Heart left ventricle (tissue), 16 donors: ENCODE measurements at regions not wholly inside any gene's neighbourhood (a gene's known extent, or its start where the extent isn't known, plus 50 kb on each side); places are given as distances from the start of the nearest gene placed in this dataset.
A peak's percentile ranks its signal among the peaks of the same experiment; 100 is the strongest.
"Not testable (repeated sequence)": the region's sequence is repeated elsewhere in the genome, so short reads cannot be mapped to it uniquely, and the experiment has no call there.

Source experiments
- ATAC-seq, 4 donors: fragments of 200-7000 bp; cut with Tn5 transposase; one replicate each; pipeline ENCODE4 v1.9.1; 2020 to 2022; ENCODE audit warnings: moderate library complexity in 4 of 4, mild to moderate bottlenecking in 3 of 4, moderate number of reproducible peaks in 1 of 4
- DNase-seq, 5 donors: peaks; one replicate each; pipeline ENCODE4 v3.0.0-alpha.2; 2020
- H3K27ac ChIP-seq, 12 donors: fragments of 200-600 bp; sonication (generic) in 4 of 12; one replicate each; pipeline versions ENCODE4 v1.5.0 to v1.8.0; 2016 to 2022; ENCODE audit warnings: mild to moderate bottlenecking in 2 of 12
- H3K27me3 ChIP-seq, 9 donors: fragments of 200-600 bp; sonication (generic) in 2 of 9; one replicate each; pipeline versions ENCODE4 v1.5.1 to v1.8.0; 2016 to 2022; ENCODE audit warnings: mild to moderate bottlenecking in 3 of 9
- H3K36me3 ChIP-seq, 9 donors: fragments of 200-600 bp; sonication (generic) in 2 of 9; one replicate each; pipeline versions ENCODE4 v1.5.0 to v1.8.0; 2018 to 2022; ENCODE audit warnings: mild to moderate bottlenecking in 2 of 9
- H3K4me1 ChIP-seq, 12 donors: fragments of 200-600 bp; sonication (generic) in 4 of 12; one replicate each; pipeline versions ENCODE4 v1.5.0 to v1.8.0; 2016 to 2022; ENCODE audit warnings: mild to moderate bottlenecking in 3 of 12
- H3K4me3 ChIP-seq, 12 donors: fragments of 200-600 bp; sonication (generic) in 4 of 12; one replicate each; pipeline versions ENCODE4 v1.5.0 to v1.8.0; 2017 to 2022; ENCODE audit warnings: mild to moderate bottlenecking in 9 of 12, moderate library complexity in 4 of 12
- H3K9me3 ChIP-seq, 12 donors: fragments of 200-600 bp; sonication (generic) in 4 of 12; one replicate each; pipeline versions ENCODE4 v1.5.0 to v1.8.0; 2016 to 2022; ENCODE audit warnings: mild to moderate bottlenecking in 1 of 12
- POLR2A ChIP-seq, 2 donors: fragments of 450-650 bp; IDR thresholded peaks; one replicate each; pipeline ENCODE4 v1.6.1; 2017; ENCODE audit warnings: antibody characterized with exemption in 2 of 2, mild to moderate bottlenecking in 2 of 2, moderate library complexity in 2 of 2
- WGBS, 4 donors: extraction: QIAGEN DNeasy Blood & Tissue Kit in 2 of 4; methylation state at CpG; one replicate each; pipeline versions ENCODE4 v1.1.5 to v1.1.7; 2013 to 2018; 5-methylcytosine and 5-hydroxymethylcytosine counted together
- intact Hi-C, 10 donors: fragments of 100-400 bp; cut with DNase I; formaldehyde crosslinking; loops; one replicate each; pipeline versions ENCODE4 v1.11.1 to v1.14.2; 2022
- TF ChIP-seq, protein P1 (sequence below), 12 donors: fragments of 200-600 bp; sonication (generic) in 4 of 12; IDR thresholded peaks; one replicate each; pipeline versions ENCODE4 v1.5.0 to v1.8.0; 2018 to 2022; ENCODE audit warnings: antibody characterized with exemption in 12 of 12, mild to moderate bottlenecking in 5 of 12
- donor health status: ischemic (EF 13 %, LVEDD 7.1; RV severe dilation, severe dysfunction).
- donor health status: healthy with polysubstance abuse.
- donor health status: DM: no; HTN: yes; CAD: no.
- donor health status: DM: no; HTN: no; CAD: no.
- donor health status: ischemic (EF 25% LVEDD 6.9; RV normal size, moderate dysfunction).
- donor health status: ischemic (EF 25% LVEDD 5.7; RV mildly dilated, moderate dysfunction).
- donor health status: healthy.
- donor health status: DM: yes; HTN: yes; CAD: no.
- donor health status: ischemic (EF 35%, LVEDD 5.7; RV mildly dilated, moderate dysfunction).
- donor health status: nonischemic (EF 11% LVEDD 7.7; RV severe dilation, severe dysfunction).
- donor health status: DM: yes; HTN: yes; CAD: no.
- donor health status: PGD.
- donor health status: ischemic (EF 29% LVEDD 5.4; RV normal size, mild dysfunction).
- donor health status: nonischemic (EF 23%, LVEDD 6.1; RV moderate dilation, normal function).

DNA sequence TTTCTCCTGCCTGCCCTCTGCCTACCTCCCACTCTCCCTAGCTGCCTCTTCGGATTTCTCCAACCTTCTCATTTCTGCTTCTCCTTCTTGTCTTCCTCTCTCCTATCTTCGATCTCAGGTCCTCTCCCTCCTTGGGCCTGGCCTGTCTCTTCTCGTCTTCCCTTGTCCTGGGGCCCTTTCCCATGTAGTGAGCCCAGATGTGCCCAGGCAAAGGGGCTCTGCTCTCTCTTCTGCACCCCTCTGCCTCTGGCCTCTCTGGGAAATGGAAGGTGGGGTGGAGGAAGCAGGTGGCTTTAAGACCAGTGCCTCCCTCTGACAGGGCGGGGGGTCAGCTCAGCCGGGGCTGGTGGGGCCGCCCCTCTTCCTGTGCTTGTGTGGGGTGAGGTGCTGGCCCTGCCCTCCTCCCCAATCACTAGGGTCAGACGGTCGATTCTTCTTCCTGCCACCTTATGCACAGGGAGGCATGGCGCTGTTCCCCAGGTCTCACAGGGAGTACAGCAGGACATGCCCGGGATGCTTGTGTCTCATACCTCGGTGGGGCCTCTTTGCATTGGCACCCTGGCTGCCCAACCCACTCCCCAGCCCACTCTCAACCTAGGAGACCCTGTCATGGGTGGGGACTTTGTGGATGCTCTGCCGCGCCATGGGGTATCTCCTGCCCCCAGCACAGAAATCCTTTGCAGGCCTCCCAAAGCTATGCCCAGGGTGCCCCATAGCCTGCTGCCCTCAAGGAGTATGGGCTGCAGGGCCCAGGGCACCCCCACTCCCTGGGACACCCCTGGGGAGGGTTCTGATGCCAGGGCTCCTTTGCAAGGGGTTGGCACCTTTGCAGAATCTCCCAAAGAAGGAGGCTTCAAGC, 213.8 kb upstream of the HAAO start:
- ATAC-seq = no peak
- H3K36me3 ChIP-seq = no peaks in the 10 kb centered on the region
- intact Hi-C loops = no loop called here
- 78 to 88% (median 83%) methylated on average over 13 of the region's 13 CpGs for WGBS, 4 donors
- H3K27me3 ChIP-seq = no peaks in the 10 kb centered on the region
- H3K27ac ChIP-seq = no peak overlapping the region
- H3K4me1 ChIP-seq = peaks cover 0 to 9% (median 0%) of the 10 kb centered on the region in 12 donors
- TF ChIP-seq POLR2A (IDR thresholded peaks at IDR 0.05) = no peak
- TF ChIP-seq, protein P1, sequence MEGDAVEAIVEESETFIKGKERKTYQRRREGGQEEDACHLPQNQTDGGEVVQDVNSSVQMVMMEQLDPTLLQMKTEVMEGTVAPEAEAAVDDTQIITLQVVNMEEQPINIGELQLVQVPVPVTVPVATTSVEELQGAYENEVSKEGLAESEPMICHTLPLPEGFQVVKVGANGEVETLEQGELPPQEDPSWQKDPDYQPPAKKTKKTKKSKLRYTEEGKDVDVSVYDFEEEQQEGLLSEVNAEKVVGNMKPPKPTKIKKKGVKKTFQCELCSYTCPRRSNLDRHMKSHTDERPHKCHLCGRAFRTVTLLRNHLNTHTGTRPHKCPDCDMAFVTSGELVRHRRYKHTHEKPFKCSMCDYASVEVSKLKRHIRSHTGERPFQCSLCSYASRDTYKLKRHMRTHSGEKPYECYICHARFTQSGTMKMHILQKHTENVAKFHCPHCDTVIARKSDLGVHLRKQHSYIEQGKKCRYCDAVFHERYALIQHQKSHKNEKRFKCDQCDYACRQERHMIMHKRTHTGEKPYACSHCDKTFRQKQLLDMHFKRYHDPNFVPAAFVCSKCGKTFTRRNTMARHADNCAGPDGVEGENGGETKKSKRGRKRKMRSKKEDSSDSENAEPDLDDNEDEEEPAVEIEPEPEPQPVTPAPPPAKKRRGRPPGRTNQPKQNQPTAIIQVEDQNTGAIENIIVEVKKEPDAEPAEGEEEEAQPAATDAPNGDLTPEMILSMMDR (IDR thresholded peaks at IDR 0.05) = no peak
- H3K9me3 ChIP-seq = peaks cover 0 to 5% (median 0%) of the 10 kb centered on the region in 12 donors
- DNase-seq = peak in 1 of 5 donors; percentile 10
- no peak overlapping the region for H3K4me3 ChIP-seq

DNA sequence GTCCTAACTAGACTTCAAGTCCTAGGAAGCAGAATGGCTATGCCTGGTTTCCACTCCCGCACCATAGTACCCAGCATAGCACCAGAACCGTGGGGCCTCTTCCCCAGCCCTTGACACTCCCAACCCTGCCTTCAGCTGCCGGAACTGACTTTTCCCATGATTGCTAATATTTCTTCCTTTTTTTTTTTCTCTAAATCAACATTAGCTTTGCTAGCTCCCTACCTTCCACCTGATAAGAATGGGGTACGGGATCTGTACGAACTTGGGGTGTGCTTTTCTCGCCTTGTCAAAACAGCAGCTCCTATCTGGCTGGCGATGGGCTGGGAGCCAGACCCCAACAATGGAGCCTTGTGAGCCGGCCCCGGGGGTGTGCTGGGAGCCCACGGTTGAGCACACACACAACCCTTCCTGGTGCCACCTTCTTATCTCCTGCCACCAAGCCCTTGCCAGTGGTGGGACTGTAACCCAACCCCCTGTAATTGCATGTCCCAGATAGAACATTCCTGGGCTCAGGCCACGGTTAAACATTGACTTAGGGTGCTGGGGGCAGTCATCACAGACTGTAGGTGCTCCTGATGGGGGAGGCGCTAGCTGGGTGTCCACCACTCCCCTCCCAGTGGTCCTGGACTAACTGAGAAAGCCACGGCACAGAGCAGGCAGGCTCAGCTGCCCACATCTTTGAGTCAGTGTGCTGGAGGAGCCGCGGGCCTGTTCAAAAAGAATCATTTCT, 213.0 kb upstream of the HAAO start:
- Histone ChIP-seq H3K4me3 (no peak overlapping the region), H3K27me3 (no peaks in the 10 kb centered on the region), H3K9me3 (peaks cover 0 to 5% (median 0%) of the 10 kb centered on the region in 12 donors), H3K36me3 (no peaks in the 10 kb centered on the region), H3K4me1 (peaks cover 0 to 9% (median 0%) of the 10 kb centered on the region in 12 donors), H3K27ac (no peak overlapping the region)
- ATAC-seq = peak in 2 of 4 donors; percentile 24 to 29
- TF ChIP-seq POLR2A (IDR thresholded peaks at IDR 0.05) = no peak
- TF ChIP-seq, protein P1 (IDR thresholded peaks at IDR 0.05) = no peak
- 66 to 80% (median 76%) methylated on average over 14 to 15 of the region's 15 CpGs for WGBS, 4 donors
- intact Hi-C loops = no loop called here
- no peak for DNase-seq

DNA sequence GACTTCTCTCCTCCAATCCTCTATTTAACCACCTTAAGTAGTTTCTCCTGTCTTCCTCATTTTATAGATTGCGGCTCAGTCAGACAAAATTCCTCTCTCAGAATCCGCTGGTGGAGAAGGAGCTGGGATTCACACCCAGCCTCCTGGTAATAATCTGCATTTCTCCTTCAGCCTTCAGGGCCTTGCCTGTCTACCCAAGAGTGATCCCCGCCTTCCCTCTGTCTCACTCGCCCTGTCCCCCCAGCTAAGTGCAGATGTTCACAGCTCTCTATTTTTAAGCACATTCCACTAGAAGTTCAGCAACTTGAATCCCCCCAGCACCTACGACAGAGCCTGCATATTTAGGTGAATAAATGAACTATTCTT, 212.5 kb upstream of the HAAO start:
- no peaks in the 10 kb centered on the region for H3K36me3 ChIP-seq

DNA sequence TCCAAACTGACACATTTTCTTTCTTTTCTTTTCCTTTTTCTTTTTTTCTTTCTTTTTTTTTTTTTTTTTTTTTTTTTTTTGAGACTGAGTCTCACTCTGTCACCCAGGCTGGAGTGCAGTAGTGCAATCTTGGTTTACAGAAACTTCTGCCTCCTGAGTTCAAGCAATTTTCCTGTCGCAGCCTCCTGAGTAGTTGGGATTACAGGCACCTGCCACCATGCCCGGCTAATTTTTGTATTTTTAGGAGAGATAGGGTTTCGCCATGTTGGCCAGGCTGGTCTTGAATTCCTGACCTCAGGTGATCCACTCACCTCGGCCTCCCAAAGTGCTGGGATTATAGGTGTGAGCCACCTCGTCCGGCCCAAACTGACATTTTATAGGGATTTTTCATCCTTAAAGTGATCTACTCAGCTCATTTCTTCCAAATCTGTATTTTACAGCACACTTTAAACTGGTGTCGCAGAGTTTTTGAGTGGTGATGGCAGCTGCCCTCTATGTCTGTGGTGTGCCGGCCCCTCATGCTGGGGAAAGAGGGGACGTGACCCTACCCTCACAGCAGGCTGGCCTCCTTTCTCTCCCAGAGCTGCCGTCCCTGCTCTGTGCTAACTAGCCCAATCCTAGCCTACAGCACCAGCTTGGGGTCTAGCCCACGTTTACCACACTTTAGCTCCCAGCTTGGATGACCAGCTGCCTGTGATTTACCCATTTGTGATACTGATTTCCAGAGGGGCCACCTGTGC, 211.9 kb upstream of the HAAO start:
- H3K9me3 ChIP-seq, intact Hi-C loops, H3K36me3 ChIP-seq, ATAC-seq, H3K27ac ChIP-seq, H3K27me3 ChIP-seq, H3K4me3 ChIP-seq, H3K4me1 ChIP-seq: not testable (repeated sequence)
- WGBS, 4 donors = 92 to 97% (median 96%) methylated on average over 11 of the region's 11 CpGs
- peak in 1 of 5 donors; percentile 4 for DNase-seq

More for the DNA sequence above, 212.5 kb upstream of the HAAO start:
- TF ChIP-seq POLR2A (IDR thresholded peaks at IDR 0.05) = no peak
- TF ChIP-seq, protein P1 (IDR thresholded peaks at IDR 0.05) = no peak
- no peaks in the 10 kb centered on the region for H3K27me3 ChIP-seq
- WGBS, 4 donors = 89 to 96% (median 93%) methylated on average over 5 of the region's 5 CpGs
- ATAC-seq = no peak
- H3K27ac ChIP-seq = no peak overlapping the region
- peaks cover 0 to 9% (median 0%) of the 10 kb centered on the region in 12 donors for H3K4me1 ChIP-seq
- DNase-seq = no peak
- peaks cover 0 to 5% (median 0%) of the 10 kb centered on the region in 12 donors for H3K9me3 ChIP-seq
- H3K4me3 ChIP-seq = no peak overlapping the region
- intact Hi-C loops = no loop called here
